GM21786 (cell line): ENCODE measurements at regions not wholly inside any gene's neighbourhood (a gene's known extent, or its start where the extent isn't known, plus 50 kb on each side); places are given as distances from the start of the nearest gene placed in this dataset.

Experiments
- ATAC-seq: cut with Tn5 transposase; IDR thresholded peaks from one replicate; pipeline ENCODE4 v1.9.1; 2021; ENCODE audit not compliant: unreplicated experiment

DNA sequence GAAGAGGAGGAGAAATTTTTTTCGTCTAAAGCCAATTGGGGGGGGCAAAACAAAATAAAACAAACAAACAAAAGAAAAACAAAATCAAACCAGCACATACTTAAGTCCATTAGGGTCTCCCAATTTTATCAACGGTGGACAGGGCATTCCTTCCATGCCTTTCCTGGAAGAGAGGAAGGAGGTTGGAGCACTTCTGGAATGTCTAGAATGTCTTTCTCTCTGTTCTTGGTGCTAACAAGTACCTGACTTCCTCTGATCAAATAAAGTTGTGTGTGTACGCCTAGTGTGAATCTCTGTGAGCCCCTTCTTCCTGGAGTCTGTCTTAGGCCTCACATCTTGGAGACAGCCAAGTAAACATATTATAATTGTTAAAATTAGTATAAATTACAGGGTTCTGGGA, 399.0 kb upstream of the LRRTM1 start:
- ATAC-seq, result no peak

DNA sequence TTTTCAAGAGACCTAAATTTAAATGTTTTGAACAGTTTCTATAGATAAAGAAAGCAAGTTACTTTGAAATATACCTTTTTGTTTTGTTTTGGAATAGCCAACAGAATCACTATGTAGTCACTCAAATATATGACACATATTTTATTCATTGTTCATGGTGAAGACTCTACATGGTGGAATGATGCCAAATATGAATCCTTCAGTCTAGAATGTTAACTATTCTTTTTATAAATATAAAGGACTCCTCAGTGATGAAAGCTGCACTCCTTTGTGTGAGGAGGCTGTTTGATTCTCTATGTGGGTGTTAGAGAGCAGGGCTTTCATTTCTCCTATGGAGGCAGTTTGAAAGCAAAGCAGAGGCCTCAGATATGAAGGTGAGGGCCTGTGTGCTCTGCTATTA, 396.4 kb upstream of the LRRTM1 start:
- no peak for ATAC-seq
